Liver (tissue), 8 donors: ENCODE measurements at regions not wholly inside any gene's neighbourhood (a gene's known extent, or its start where the extent isn't known, plus 50 kb on each side); places are given as distances from the start of the nearest gene placed in this dataset.

Source experiments
- DNase-seq: peaks from one replicate; pipeline ENCODE4 v3.0.0-alpha.2; 2017; ENCODE audit warnings: low spot score
- H3K27ac ChIP-seq, 2 donors: one replicate each; pipeline ENCODE4 v1.7.0; 2013; ENCODE audit warnings: inconsistent platforms in 2 of 2, low read length in 2 of 2, control low read depth in 1 of 2, low read depth in 1 of 2, mild to moderate bottlenecking in 1 of 2
- H3K27me3 ChIP-seq, 4 donors: one replicate each; pipeline versions ENCODE4 v1.6.1 to v1.7.0; 2013; ENCODE audit warnings: low read length in 3 of 4, inconsistent platforms in 1 of 4, mild to moderate bottlenecking in 1 of 4, moderate library complexity in 1 of 4; ENCODE audit not compliant: control insufficient read depth in 4 of 4, insufficient read depth in 4 of 4
- H3K36me3 ChIP-seq, 4 donors: one replicate each; pipeline versions ENCODE4 v1.6.1 to v1.7.0; 2013; ENCODE audit warnings: low read length in 3 of 4, mild to moderate bottlenecking in 3 of 4, low read depth in 1 of 4, moderate library complexity in 1 of 4; ENCODE audit not compliant: control insufficient read depth in 4 of 4, insufficient read depth in 3 of 4
- H3K4me1 ChIP-seq, 4 donors: one replicate each; pipeline versions ENCODE4 v1.6.1 to v1.7.0; 2013; ENCODE audit warnings: low read length in 3 of 4, mild to moderate bottlenecking in 3 of 4, moderate library complexity in 1 of 4; ENCODE audit not compliant: control insufficient read depth in 4 of 4, insufficient read depth in 4 of 4
- H3K4me3 ChIP-seq, 3 donors: one replicate each; pipeline versions ENCODE4 v1.6.1 to v1.7.0; 2013; ENCODE audit warnings: low read length in 3 of 3, control low read depth in 1 of 3, low read depth in 1 of 3, mild to moderate bottlenecking in 1 of 3
- H3K9ac ChIP-seq, 2 donors: one replicate each; pipeline ENCODE4 v1.7.0; 2013; ENCODE audit warnings: low read length in 2 of 2, mild to moderate bottlenecking in 2 of 2, moderate library complexity in 2 of 2, control low read depth in 1 of 2, low read depth in 1 of 2
- H3K9me3 ChIP-seq, 4 donors: one replicate each; pipeline versions ENCODE4 v1.6.1 to v1.7.0; 2013; ENCODE audit warnings: low read length in 3 of 4; ENCODE audit not compliant: control insufficient read depth in 4 of 4
- EGR1 ChIP-seq, 2 donors: IDR thresholded peaks; 2 replicates each; pipeline ENCODE4 v1.6.1; 2016 to 2018; ENCODE audit warnings: antibody characterized with exemption in 2 of 2, low read depth in 2 of 2
- FOXA1 ChIP-seq: IDR thresholded peaks from 2 replicates; pipeline ENCODE4 v1.6.1; 2016; ENCODE audit warnings: antibody characterized with exemption
- FOXA2 ChIP-seq: IDR thresholded peaks from 2 replicates; pipeline ENCODE4 v1.6.1; 2016; ENCODE audit warnings: antibody characterized with exemption
- GABPA ChIP-seq, 2 donors: IDR thresholded peaks in 1 of 2; conservative IDR thresholded peaks in 1 of 2; 2 replicates each; pipeline ENCODE4 v1.6.1; 2016; ENCODE audit warnings: antibody characterized with exemption in 2 of 2, mild to moderate bottlenecking in 1 of 2, moderate library complexity in 1 of 2
- HNF4G ChIP-seq: IDR thresholded peaks from 2 replicates; pipeline ENCODE4 v1.6.1; 2016; ENCODE audit warnings: antibody characterized with exemption
- MAX ChIP-seq: IDR thresholded peaks from 2 replicates; pipeline ENCODE4 v1.6.1; 2016; ENCODE audit warnings: antibody characterized with exemption
- RXRA ChIP-seq, 2 donors: IDR thresholded peaks; 2 replicates each; pipeline ENCODE4 v1.6.1; 2017 to 2018; ENCODE audit warnings: antibody characterized with exemption in 2 of 2, mild to moderate bottlenecking in 1 of 2
- SP1 ChIP-seq: IDR thresholded peaks from 2 replicates; pipeline ENCODE4 v1.6.1; 2018; ENCODE audit warnings: antibody characterized with exemption, mild to moderate bottlenecking
- TAF1 ChIP-seq: conservative IDR thresholded peaks from 2 replicates; pipeline ENCODE4 v1.6.1; 2016; ENCODE audit warnings: antibody characterized with exemption, mild to moderate bottlenecking
- YY1 ChIP-seq: IDR thresholded peaks from 2 replicates; pipeline ENCODE4 v1.6.1; 2016; ENCODE audit warnings: antibody characterized with exemption, mild to moderate bottlenecking
- WGBS: extraction: QIAGEN DNeasy Blood & Tissue Kit; methylation state at CpG from one replicate; pipeline ENCODE4 v1.1.7; 2013; 5-methylcytosine and 5-hydroxymethylcytosine counted together
- TF ChIP-seq, protein P1 (sequence below): fragments of 150-350 bp; IDR thresholded peaks from 2 replicates; pipeline ENCODE4 v1.5.1; 2017; ENCODE audit warnings: improper control_type of control experiment, low read depth, low read length; ENCODE audit not compliant: missing input control
- TF ChIP-seq, protein P2 (sequence below): IDR thresholded peaks from 2 replicates; pipeline ENCODE4 v1.6.1; 2016; ENCODE audit warnings: antibody characterized with exemption
- TF ChIP-seq, protein P3 (sequence below): IDR thresholded peaks from 2 replicates; pipeline ENCODE4 v1.6.1; 2016; ENCODE audit warnings: antibody characterized with exemption
- TF ChIP-seq, protein P4 (sequence below): IDR thresholded peaks from 2 replicates; pipeline ENCODE4 v1.6.1; 2016; ENCODE audit warnings: antibody characterized with exemption, mild to moderate bottlenecking
- donor health status: healthy.
- donor health status: healthy.
- donor health status: healthy.
- donor health status: healthy.
- donor health status: healthy.

- no peak for DNase-seq
- no peak overlapping the region for H3K4me3 ChIP-seq
- no peaks in the 10 kb centered on the region for H3K4me1 ChIP-seq
- TF ChIP-seq, protein P1, sequence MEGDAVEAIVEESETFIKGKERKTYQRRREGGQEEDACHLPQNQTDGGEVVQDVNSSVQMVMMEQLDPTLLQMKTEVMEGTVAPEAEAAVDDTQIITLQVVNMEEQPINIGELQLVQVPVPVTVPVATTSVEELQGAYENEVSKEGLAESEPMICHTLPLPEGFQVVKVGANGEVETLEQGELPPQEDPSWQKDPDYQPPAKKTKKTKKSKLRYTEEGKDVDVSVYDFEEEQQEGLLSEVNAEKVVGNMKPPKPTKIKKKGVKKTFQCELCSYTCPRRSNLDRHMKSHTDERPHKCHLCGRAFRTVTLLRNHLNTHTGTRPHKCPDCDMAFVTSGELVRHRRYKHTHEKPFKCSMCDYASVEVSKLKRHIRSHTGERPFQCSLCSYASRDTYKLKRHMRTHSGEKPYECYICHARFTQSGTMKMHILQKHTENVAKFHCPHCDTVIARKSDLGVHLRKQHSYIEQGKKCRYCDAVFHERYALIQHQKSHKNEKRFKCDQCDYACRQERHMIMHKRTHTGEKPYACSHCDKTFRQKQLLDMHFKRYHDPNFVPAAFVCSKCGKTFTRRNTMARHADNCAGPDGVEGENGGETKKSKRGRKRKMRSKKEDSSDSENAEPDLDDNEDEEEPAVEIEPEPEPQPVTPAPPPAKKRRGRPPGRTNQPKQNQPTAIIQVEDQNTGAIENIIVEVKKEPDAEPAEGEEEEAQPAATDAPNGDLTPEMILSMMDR: no peak
- TF ChIP-seq, protein P2, sequence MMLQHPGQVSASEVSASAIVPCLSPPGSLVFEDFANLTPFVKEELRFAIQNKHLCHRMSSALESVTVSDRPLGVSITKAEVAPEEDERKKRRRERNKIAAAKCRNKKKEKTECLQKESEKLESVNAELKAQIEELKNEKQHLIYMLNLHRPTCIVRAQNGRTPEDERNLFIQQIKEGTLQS: no peak
- no peak for TF ChIP-seq EGR1 (IDR thresholded peaks at IDR 0.05; ENCODE audit: low read depth in 2 of 2)
- TF ChIP-seq, protein P3, sequence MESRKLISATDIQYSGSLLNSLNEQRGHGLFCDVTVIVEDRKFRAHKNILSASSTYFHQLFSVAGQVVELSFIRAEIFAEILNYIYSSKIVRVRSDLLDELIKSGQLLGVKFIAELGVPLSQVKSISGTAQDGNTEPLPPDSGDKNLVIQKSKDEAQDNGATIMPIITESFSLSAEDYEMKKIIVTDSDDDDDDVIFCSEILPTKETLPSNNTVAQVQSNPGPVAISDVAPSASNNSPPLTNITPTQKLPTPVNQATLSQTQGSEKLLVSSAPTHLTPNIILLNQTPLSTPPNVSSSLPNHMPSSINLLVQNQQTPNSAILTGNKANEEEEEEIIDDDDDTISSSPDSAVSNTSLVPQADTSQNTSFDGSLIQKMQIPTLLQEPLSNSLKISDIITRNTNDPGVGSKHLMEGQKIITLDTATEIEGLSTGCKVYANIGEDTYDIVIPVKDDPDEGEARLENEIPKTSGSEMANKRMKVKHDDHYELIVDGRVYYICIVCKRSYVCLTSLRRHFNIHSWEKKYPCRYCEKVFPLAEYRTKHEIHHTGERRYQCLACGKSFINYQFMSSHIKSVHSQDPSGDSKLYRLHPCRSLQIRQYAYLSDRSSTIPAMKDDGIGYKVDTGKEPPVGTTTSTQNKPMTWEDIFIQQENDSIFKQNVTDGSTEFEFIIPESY: no peak
- no peak overlapping the region for H3K9ac ChIP-seq
- no peaks in the 10 kb centered on the region for H3K36me3 ChIP-seq
- H3K27me3 ChIP-seq: no peaks in the 10 kb centered on the region
- H3K9me3 ChIP-seq: no peaks in the 10 kb centered on the region
- H3K27ac ChIP-seq: no peak overlapping the region
Measured at GRCh38 chr1:198967566-198967965, 328.7 kb downstream of the PTPRC start.

GRCh38 chr1:198968866-198969265, 330.0 kb downstream of the PTPRC start:
- WGBS: 90% methylated on average over 2 of the region's 2 CpGs
- no peak overlapping the region for H3K9ac ChIP-seq
- H3K36me3 ChIP-seq: no peaks in the 10 kb centered on the region
- no peaks in the 10 kb centered on the region for H3K27me3 ChIP-seq
- no peak for TF ChIP-seq RXRA (IDR thresholded peaks at IDR 0.05)
- TF ChIP-seq GABPA (IDR thresholded peaks at IDR 0.05 in 1 of 2, conservative IDR thresholded peaks at IDR 0.05 in 1 of 2): no peak
- TF ChIP-seq, protein P2: no peak
- TF ChIP-seq, protein P1: no peak
- no peak for TF ChIP-seq MAX
- no peak for TF ChIP-seq SP1
- no peak for TF ChIP-seq TAF1
- TF ChIP-seq HNF4G: no peak
- no peak for TF ChIP-seq EGR1 (IDR thresholded peaks at IDR 0.05; ENCODE audit: low read depth in 2 of 2)
- no peak for TF ChIP-seq YY1
- no peak for TF ChIP-seq FOXA1
- TF ChIP-seq, protein P4, sequence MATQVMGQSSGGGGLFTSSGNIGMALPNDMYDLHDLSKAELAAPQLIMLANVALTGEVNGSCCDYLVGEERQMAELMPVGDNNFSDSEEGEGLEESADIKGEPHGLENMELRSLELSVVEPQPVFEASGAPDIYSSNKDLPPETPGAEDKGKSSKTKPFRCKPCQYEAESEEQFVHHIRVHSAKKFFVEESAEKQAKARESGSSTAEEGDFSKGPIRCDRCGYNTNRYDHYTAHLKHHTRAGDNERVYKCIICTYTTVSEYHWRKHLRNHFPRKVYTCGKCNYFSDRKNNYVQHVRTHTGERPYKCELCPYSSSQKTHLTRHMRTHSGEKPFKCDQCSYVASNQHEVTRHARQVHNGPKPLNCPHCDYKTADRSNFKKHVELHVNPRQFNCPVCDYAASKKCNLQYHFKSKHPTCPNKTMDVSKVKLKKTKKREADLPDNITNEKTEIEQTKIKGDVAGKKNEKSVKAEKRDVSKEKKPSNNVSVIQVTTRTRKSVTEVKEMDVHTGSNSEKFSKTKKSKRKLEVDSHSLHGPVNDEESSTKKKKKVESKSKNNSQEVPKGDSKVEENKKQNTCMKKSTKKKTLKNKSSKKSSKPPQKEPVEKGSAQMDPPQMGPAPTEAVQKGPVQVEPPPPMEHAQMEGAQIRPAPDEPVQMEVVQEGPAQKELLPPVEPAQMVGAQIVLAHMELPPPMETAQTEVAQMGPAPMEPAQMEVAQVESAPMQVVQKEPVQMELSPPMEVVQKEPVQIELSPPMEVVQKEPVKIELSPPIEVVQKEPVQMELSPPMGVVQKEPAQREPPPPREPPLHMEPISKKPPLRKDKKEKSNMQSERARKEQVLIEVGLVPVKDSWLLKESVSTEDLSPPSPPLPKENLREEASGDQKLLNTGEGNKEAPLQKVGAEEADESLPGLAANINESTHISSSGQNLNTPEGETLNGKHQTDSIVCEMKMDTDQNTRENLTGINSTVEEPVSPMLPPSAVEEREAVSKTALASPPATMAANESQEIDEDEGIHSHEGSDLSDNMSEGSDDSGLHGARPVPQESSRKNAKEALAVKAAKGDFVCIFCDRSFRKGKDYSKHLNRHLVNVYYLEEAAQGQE: no peak
- TF ChIP-seq FOXA2: no peak
- TF ChIP-seq, protein P3: no peak
- H3K9me3 ChIP-seq: no peaks in the 10 kb centered on the region
- H3K27ac ChIP-seq: no peak overlapping the region
- DNase-seq: no peak
- H3K4me3 ChIP-seq: no peak overlapping the region
- no peaks in the 10 kb centered on the region for H3K4me1 ChIP-seq
